ENCODE measurements at regions not wholly inside any gene's neighbourhood (a gene's known extent, or its start where the extent isn't known, plus 50 kb on each side); places are given as distances from the start of the nearest gene placed in this dataset.

DNA sequence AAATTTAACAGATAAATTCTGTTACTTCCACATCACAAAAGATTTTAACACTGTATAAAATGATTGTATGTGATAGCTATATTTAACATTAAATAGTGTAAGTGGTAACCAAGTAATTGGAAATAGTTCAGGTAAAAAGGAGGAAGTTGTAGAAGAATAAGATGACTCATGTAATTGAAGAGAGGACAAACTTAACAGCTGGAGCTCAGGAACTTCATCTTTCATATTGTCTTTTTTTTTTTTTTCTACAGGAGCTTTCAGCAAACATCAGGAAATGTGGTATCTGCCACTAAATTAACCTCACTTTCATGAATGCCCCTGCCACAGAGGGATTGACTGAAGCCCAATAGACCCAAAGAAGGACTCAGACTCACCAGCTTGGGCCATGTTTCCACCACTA lies 188.4 kb upstream of the VEGFC start:
- DNase-seq (ENCODE audit: low read depth) = no peak

- no peak for DNase-seq (ENCODE audit: low read depth)
Measured at GRCh38 chr4:176981551-176981950, 188.8 kb upstream of the VEGFC start.

GRCh38 chr4:176988226-176988625 lies 195.5 kb upstream of the VEGFC start:
- no peak for DNase-seq (ENCODE audit: low read depth)

DNA sequence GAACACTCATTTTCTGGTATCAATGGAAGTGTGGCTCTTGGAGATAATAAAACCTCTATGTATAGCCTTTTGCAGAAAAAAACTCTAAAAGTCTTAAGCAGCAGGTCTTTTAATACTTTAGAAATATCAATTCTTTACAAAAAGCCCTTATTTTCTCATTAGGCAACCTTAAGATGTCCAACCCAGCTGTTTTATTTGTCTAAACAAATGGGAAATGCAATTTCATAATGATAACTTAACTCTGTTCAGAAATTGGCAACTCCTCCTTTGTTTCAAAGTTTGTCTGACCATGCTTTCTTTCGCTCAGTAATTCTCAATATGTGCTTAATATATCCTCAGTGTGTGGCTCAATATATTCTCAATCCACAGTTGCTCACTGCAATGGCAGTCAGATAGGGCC lies 196.5 kb upstream of the VEGFC start:
- no peak for DNase-seq (ENCODE audit: low read depth)

DNA sequence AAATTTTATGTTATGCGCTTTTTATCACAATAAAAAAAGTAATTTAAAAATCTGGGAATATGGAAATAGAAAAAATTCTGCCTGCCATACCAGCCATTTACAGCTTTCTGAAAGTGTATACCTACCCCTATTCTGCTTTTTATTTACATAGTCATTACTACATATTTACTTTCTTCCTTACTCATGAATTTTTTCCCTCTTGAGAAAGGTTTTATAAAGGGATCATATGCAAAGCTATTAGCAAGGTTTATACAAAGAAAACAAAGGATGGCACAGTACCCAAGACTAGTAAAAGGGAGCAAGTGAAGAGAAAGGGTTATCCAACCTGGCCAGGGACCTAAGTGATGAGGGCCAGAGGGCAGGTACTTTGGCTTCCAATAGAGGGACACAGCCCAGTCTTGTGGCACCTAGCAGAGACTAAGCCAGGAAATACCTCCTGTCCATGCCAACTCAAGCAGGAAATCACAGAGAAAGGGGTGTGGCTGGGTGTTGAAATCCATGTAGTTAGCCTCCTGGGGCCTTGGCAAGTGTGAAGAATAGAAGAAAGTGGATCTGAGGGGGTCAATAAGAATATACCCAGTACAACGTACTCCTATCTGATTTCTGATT lies 207.3 kb upstream of the VEGFC start:
- DNase-seq (ENCODE audit: low read depth) = no peak

GRCh38 chr4:177001271-177002175 lies 208.8 kb upstream of the VEGFC start:
- no peak for DNase-seq (ENCODE audit: low read depth)

- no peak for DNase-seq (ENCODE audit: low read depth)
Measured at GRCh38 chr4:177005674-177006230, 213.0 kb upstream of the VEGFC start.

GRCh38 chr4:177006331-177006730 lies 213.6 kb upstream of the VEGFC start:
- no peak for DNase-seq (ENCODE audit: low read depth)

- DNase-seq (ENCODE audit: low read depth) = no peak
Measured at GRCh38 chr4:177008071-177008835, 215.5 kb upstream of the VEGFC start.

GRCh38 chr4:177008836-177009501 lies 216.2 kb upstream of the VEGFC start:
- DNase-seq (ENCODE audit: low read depth) = no peak

- DNase-seq (ENCODE audit: low read depth) = no peak
Measured at GRCh38 chr4:177010418-177010817, 217.7 kb upstream of the VEGFC start.

DNA sequence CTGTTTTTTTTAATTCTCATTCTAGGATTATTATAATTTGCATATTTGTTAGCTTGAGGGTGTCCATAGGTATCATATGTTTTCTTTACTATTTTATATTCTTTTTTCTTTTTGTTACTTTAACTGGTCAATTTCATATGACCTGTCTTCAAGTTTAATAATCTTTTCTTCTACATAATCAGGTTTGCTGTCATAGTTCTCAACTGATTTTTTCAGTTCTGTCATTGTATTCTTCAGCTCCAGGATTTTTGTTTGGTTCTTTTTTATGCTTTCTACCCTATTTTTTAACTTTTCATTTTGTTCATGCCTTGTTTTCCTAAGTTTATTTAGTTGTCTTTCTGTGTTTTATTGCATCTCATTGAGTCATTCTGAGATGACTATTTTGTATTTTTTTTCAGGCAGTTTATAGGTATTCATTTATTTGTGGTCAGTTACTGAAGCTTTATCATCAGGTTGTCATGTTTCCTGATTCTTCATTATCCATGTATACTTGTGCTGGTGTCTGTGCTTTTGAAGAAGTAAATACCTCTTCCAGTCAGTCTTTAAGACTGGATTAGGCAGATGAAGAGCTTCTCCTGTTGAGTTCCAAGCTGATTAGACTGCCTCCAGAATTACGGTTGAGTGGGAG lies 220.3 kb upstream of the VEGFC start:
- no peak for DNase-seq (ENCODE audit: low read depth)

GRCh38 chr4:177016541-177017141 lies 223.9 kb upstream of the VEGFC start:
- DNase-seq (ENCODE audit: low read depth) = no peak

- DNase-seq (ENCODE audit: low read depth) = no peak
Measured at GRCh38 chr4:177023951-177024350, 231.2 kb upstream of the VEGFC start.

GRCh38 chr4:177032341-177032740 lies 239.6 kb upstream of the VEGFC start:
- DNase-seq (ENCODE audit: low read depth) = no peak

- no peak for DNase-seq (ENCODE audit: low read depth)
Measured at GRCh38 chr4:177033135-177033534, 240.4 kb upstream of the VEGFC start.

DNA sequence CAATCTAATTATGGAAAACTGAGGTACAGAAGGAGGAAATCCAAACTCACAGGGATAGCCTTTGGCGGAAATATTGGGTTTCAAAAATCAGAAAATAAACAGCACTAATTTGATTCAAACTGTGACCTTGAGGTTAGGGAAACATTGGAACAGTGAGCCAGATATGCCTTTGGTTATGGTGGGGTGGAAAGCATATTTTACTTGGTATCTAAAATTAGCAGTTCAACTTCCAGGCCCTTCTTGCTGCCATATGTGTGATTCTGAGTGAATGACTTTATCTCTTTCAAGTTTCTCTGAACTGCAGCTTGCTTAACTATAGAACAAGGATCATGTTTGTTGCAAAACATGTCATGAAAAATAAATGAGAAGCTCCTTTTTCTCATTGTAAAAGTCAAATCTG lies 240.9 kb upstream of the VEGFC start:
- no peak for DNase-seq (ENCODE audit: low read depth)

DNA sequence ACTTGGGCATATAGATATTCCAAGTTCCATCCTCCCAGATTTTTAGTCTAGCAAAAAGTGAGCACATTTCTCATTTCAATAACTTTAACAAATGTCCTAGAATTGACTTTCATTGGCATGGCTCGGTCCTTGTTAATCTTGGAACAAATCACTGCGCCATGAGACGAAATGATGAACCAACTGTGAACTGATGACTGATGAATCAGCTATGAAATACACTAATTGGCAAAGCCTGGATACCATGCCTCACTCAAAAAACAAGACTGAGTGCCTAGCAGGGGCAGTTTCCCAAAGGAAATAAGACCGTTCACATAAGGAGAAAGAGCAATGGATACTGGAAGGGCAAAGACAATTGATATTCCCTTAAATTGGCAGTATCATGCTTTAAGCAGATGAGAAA lies 248.6 kb upstream of the VEGFC start:
- DNase-seq (ENCODE audit: low read depth) = no peak

- DNase-seq (ENCODE audit: low read depth) = peak; percentile 3
Measured at GRCh38 chr4:177047070-177047850, 254.5 kb upstream of the VEGFC start.

GRCh38 chr4:177047851-177048174 lies 255.1 kb upstream of the VEGFC start:
- no peak for DNase-seq (ENCODE audit: low read depth)
